BE2C (cell line): ENCODE measurements at regions not wholly inside any gene's neighbourhood (a gene's known extent, or its start where the extent isn't known, plus 50 kb on each side); places are given as distances from the start of the nearest gene placed in this dataset.

Experiments
- DNase-seq: peaks from one replicate; pipeline ENCODE4 v3.0.0-alpha.2; 2020
- H3K27me3 ChIP-seq: fragments of 250-450 bp; sonication (Bioruptor Pico); 2 replicates; pipeline ENCODE4 v1.5.1; 2020; ENCODE audit warnings: mild to moderate bottlenecking
- H3K36me3 ChIP-seq: fragments of 250-450 bp; sonication (Bioruptor Pico); 2 replicates; pipeline ENCODE4 v1.5.1; 2020; ENCODE audit warnings: mild to moderate bottlenecking
- H3K4me1 ChIP-seq: fragments of 250-450 bp; sonication (Bioruptor Pico); 2 replicates; pipeline ENCODE4 v1.5.1; 2020
- H3K4me3 ChIP-seq: 2 replicates; pipeline ENCODE4 v1.5.1; 2011; ENCODE audit warnings: low read depth, low read length
- H3K9me3 ChIP-seq: fragments of 250-450 bp; sonication (Bioruptor Pico); 2 replicates; pipeline ENCODE4 v1.5.1; 2020
- TF ChIP-seq, protein P1 (sequence below): IDR thresholded peaks from 2 replicates; pipeline ENCODE4 v1.5.1; 2012; ENCODE audit warnings: mild to moderate bottlenecking, low read depth, low read length

- H3K27me3 ChIP-seq = no peaks in the 10 kb centered on the region
- H3K36me3 ChIP-seq = no peaks in the 10 kb centered on the region
- no peak for DNase-seq
- no peaks in the 10 kb centered on the region; the same call in 1 of the 2 replicates for H3K9me3 ChIP-seq
- H3K4me3 ChIP-seq = no peak overlapping the region
- no peaks in the 10 kb centered on the region for H3K4me1 ChIP-seq
- TF ChIP-seq, protein P1, sequence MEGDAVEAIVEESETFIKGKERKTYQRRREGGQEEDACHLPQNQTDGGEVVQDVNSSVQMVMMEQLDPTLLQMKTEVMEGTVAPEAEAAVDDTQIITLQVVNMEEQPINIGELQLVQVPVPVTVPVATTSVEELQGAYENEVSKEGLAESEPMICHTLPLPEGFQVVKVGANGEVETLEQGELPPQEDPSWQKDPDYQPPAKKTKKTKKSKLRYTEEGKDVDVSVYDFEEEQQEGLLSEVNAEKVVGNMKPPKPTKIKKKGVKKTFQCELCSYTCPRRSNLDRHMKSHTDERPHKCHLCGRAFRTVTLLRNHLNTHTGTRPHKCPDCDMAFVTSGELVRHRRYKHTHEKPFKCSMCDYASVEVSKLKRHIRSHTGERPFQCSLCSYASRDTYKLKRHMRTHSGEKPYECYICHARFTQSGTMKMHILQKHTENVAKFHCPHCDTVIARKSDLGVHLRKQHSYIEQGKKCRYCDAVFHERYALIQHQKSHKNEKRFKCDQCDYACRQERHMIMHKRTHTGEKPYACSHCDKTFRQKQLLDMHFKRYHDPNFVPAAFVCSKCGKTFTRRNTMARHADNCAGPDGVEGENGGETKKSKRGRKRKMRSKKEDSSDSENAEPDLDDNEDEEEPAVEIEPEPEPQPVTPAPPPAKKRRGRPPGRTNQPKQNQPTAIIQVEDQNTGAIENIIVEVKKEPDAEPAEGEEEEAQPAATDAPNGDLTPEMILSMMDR = no peak
Measured at GRCh38 chr14:38108681-38109080, 99.0 kb upstream of the SSTR1 start.

DNA sequence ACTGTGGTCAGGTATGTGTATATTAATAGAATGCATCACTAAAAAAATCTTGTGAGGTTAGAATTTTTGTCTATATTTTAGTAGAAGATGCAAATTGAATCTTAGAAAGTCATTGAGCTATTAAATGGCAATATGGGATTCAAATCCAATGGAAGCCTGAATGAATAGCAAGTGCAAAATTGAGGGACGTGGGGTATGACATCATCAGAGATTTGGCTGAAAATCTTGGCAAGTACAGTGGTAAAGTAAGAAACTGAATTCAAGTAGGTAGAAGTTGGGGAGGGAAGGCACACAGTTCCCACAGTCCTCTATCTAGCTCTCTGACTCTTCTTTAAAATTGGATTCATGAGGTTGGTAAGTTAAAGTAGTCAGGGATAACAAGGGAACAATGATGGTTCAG lies 97.4 kb upstream of the SSTR1 start:
- no peaks in the 10 kb centered on the region for H3K27me3 ChIP-seq
- no peaks in the 10 kb centered on the region for H3K36me3 ChIP-seq
- no peaks in the 10 kb centered on the region for H3K4me1 ChIP-seq
- H3K9me3 ChIP-seq = no peaks in the 10 kb centered on the region; the same call in 1 of the 2 replicates
- H3K4me3 ChIP-seq = no peak overlapping the region
- TF ChIP-seq, protein P1 = no peak
- no peak for DNase-seq

GRCh38 chr14:38111046-38111445 lies 96.7 kb upstream of the SSTR1 start:
- no peak for DNase-seq
- Histone ChIP-seq H3K4me3 (no peak overlapping the region), H3K36me3 (no peaks in the 10 kb centered on the region), H3K4me1 (no peaks in the 10 kb centered on the region), H3K9me3 (no peaks in the 10 kb centered on the region; the same call in 1 of the 2 replicates), H3K27me3 (no peaks in the 10 kb centered on the region)
- TF ChIP-seq, protein P1 = no peak

DNA sequence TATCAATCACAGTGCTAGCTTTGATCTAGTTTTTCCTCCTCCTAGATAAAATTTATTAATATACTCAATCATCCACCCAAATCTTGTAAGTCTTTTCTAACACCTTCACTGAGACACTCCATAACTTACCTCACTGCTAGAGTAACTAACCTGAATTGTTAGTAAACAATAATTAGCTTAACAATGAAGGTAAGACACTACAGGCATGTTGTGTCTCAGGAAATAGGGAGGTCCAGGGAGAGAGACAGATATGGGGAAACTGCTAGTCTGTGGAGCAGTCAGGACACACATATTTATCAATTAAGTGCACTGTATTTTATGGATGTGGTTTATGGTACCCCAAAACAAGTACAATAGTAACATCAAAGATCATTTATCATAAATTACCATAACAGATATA lies 94.2 kb upstream of the SSTR1 start:
- Histone ChIP-seq H3K4me3 (no peak overlapping the region), H3K27me3 (no peaks in the 10 kb centered on the region), H3K36me3 (no peaks in the 10 kb centered on the region), H3K4me1 (peaks cover 4% of the 10 kb centered on the region; the same call in 1 of the 2 replicates), H3K9me3 (no peaks in the 10 kb centered on the region)
- TF ChIP-seq, protein P1 = no peak
- DNase-seq = no peak

DNA sequence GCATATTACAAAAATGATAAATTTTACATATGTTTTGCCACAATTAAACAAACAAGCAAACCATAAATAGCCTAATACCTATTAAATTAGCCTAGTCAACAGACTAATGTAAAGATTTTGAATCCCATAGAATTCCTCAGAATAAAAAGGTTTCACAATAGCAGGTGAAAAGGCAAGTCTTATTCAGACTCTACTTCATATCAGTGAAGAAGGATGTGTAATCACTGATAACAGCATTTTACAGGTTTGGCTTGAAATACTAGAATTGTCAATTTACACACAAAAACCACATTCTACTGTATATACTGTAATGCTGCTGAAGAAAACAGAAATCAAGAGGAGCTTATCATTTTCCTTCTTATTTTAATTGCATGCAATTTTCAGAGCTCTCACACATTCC lies 90.8 kb upstream of the SSTR1 start:
- TF ChIP-seq, protein P1 = no peak
- peaks cover 4% of the 10 kb centered on the region; the same call in 1 of the 2 replicates for H3K4me1 ChIP-seq
- H3K9me3 ChIP-seq = no peaks in the 10 kb centered on the region
- H3K27me3 ChIP-seq = no peaks in the 10 kb centered on the region
- DNase-seq = no peak
- H3K36me3 ChIP-seq = no peaks in the 10 kb centered on the region
- no peak overlapping the region for H3K4me3 ChIP-seq

- H3K36me3 ChIP-seq = no peaks in the 10 kb centered on the region
- no peaks in the 10 kb centered on the region for H3K9me3 ChIP-seq
- no peak for DNase-seq
- no peak overlapping the region for H3K4me3 ChIP-seq
- H3K27me3 ChIP-seq = no peaks in the 10 kb centered on the region
- TF ChIP-seq, protein P1 = no peak
- H3K4me1 ChIP-seq = peaks cover 18% of the 10 kb centered on the region
Measured at GRCh38 chr14:38120109-38120508, 87.6 kb upstream of the SSTR1 start.
